Body of pancreas (tissue), 4 donors: ENCODE measurements at regions not wholly inside any gene's neighbourhood (a gene's known extent, or its start where the extent isn't known, plus 50 kb on each side); places are given as distances from the start of the nearest gene placed in this dataset.

Source experiments
- ATAC-seq: fragments of 150-250 bp; one replicate; pipeline ENCODE4 v1.9.1; 2016
- DNase-seq, 4 donors: peaks; one replicate each; pipeline ENCODE4 v3.0.0-alpha.2; 2019
- H3K27ac ChIP-seq, 4 donors: fragments of 200-600 bp; sonication (generic); 1 replicate in 3 of 4; 2 replicates in 1 of 4; pipeline versions ENCODE4 v1.5.1 to v1.6.1; 2016 to 2019; ENCODE audit warnings: mild to moderate bottlenecking in 1 of 4, mixed read lengths in 1 of 4, moderate library complexity in 1 of 4
- H3K27me3 ChIP-seq, 2 donors: fragments of 200-600 bp; sonication (generic); one replicate each; pipeline ENCODE4 v1.6.0; 2016; ENCODE audit warnings: mild to moderate bottlenecking in 1 of 2
- H3K36me3 ChIP-seq, 2 donors: fragments of 200-600 bp; sonication (generic); replicated peaks in 1 of 2; 2 replicates each; pipeline ENCODE4 v1.5.1; 2016; ENCODE audit warnings: low read depth in 2 of 2; ENCODE audit not compliant: insufficient read depth in 1 of 2
- H3K4me1 ChIP-seq: fragments of 200-600 bp; sonication (generic); one replicate; pipeline ENCODE4 v1.6.0; 2016
- H3K4me3 ChIP-seq, 2 donors: fragments of 200-600 bp; sonication (generic); 1 replicate in 1 of 2; 2 replicates in 1 of 2; pipeline ENCODE4 v1.5.1; 2016 to 2019
- H3K9me3 ChIP-seq, 3 donors: fragments of 200-600 bp; sonication (generic); 1 replicate in 2 of 3; 2 replicates in 1 of 3; pipeline ENCODE4 v1.5.1; 2016
- CTCF ChIP-seq, 7 experiments: fragments of 450-650 bp in 4 of 7; fragments of 200-600 bp in 3 of 7; sonication (generic) in 3 of 7; IDR thresholded peaks; one replicate each; pipeline ENCODE4 v1.5.1; 2016 to 2019; ENCODE audit warnings: antibody characterized with exemption in 7 of 7
- POLR2A ChIP-seq, 3 donors: fragments of 450-650 bp; IDR thresholded peaks; one replicate each; pipeline ENCODE4 v1.6.1; 2016; ENCODE audit warnings: antibody characterized with exemption in 3 of 3, mild to moderate bottlenecking in 2 of 3
- WGBS, 2 donors: methylation state at CpG; one replicate each; pipeline ENCODE4 v1.1.5; 2017; 5-methylcytosine and 5-hydroxymethylcytosine counted together
- intact Hi-C: fragments of 100-400 bp; cut with DNase I; formaldehyde crosslinking; loops from one replicate; pipeline ENCODE4 v1.15.1; 2023

- whole genome bisulfite sequencing, 2 donors = 82 to 87% methylated on average over 3 to 5 of the region's 5 CpGs
- H3K27ac ChIP-seq = no peak overlapping the region
- ATAC-seq (no peak), DNase-seq (no peak)
- no peak for TF ChIP-seq CTCF (IDR thresholded peaks at IDR 0.05)
- no peak for TF ChIP-seq POLR2A (IDR thresholded peaks at IDR 0.05)
- no peak overlapping the region for H3K4me3 ChIP-seq
- H3K27me3 ChIP-seq = no peaks in the 10 kb centered on the region
- peaks cover 0 to 2% of the 10 kb centered on the region in 2 donors for H3K36me3 ChIP-seq
- no peaks in the 10 kb centered on the region for H3K9me3 ChIP-seq
- intact Hi-C loops = no loop called here
- H3K4me1 ChIP-seq = peaks cover 4% of the 10 kb centered on the region
Measured at GRCh38 chr11:70892889-70893288, 359.5 kb downstream of the SHANK2 start.

DNA sequence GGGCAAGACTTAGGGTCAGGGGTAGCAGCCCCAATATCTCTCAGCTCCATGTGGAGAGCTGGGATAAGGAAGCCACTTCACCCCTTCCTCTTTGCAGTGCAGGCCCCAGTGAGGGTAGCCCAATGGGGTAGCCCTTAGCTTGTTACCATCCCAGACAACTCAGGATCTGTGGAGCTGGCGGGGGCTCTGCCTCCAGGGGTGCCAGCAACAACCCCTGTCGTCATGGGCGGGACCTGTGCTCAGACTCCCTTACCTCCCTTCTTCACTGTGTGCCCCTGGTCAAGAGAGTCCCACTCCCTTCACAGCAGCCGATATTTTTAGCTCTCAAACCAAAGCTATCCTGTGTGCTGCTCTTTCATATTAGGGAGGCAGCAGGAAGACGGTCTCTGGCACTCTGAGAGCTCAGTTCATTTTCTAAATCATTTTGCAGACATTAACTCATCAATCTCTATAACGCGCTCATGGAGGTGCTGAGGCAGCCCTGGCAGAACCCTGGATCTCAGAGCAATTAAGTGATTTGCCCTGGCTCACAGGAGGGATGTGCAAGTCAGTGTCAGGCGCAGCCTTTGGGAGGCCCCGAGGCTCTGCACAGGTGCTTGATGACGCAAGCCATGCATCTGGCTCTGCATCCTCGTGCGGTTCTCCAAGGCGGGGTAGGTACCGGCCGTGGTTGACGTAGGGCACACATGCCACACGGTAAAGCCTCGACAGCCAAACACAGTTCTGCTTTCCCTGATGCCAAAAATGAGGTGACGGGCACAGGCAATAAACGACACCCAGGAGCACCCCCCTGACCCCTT is 357.6 kb downstream of the SHANK2 start:
- TF ChIP-seq CTCF (IDR thresholded peaks at IDR 0.05) (no peak), POLR2A (IDR thresholded peaks at IDR 0.05) (no peak)
- Histone ChIP-seq H3K9me3 (no peaks in the 10 kb centered on the region), H3K4me3 (no peak overlapping the region), H3K36me3 (no peaks in the 10 kb centered on the region), H3K27me3 (no peaks in the 10 kb centered on the region), H3K27ac (no peak overlapping the region), H3K4me1 (peaks cover 4% of the 10 kb centered on the region)
- intact Hi-C loops = no loop called here
- WGBS, 2 donors = 87 to 88% methylated on average over 20 of the region's 20 CpGs
- ATAC-seq (no peak), DNase-seq (no peak)

DNA sequence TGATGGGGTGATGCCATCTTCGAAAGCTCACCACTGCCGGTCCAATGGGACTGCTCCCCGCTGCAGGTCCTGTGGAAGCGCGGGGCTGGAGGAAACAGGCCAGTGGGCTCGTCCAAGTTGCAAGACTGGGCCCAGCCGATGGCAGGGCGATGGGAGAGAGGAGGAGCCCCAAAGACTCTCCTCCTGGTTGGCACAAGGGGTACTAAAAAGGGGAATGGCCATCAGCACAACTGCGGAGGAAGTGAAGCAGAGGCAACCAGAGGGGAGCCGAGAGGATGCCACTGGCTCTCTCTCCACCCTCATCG is 357.1 kb downstream of the SHANK2 start:
- Histone ChIP-seq H3K9me3 (no peaks in the 10 kb centered on the region), H3K4me1 (peaks cover 4% of the 10 kb centered on the region), H3K27me3 (no peaks in the 10 kb centered on the region), H3K36me3 (no peaks in the 10 kb centered on the region), H3K4me3 (no peak overlapping the region), H3K27ac (no peak overlapping the region)
- WGBS, 2 donors = 92 to 97% methylated on average over 11 of the region's 11 CpGs
- ATAC-seq (no peak), DNase-seq (no peak)
- intact Hi-C loops = no loop called here
- TF ChIP-seq CTCF (IDR thresholded peaks at IDR 0.05) (no peak), POLR2A (IDR thresholded peaks at IDR 0.05) (no peak)

- 96 to 100% methylated on average over 1 of the region's 1 CpG for WGBS, 2 donors
- intact Hi-C loops = no loop called here
- ATAC-seq = no peak
- no peaks in the 10 kb centered on the region for H3K27me3 ChIP-seq
- TF ChIP-seq CTCF (IDR thresholded peaks at IDR 0.05) = no peak
- TF ChIP-seq POLR2A (IDR thresholded peaks at IDR 0.05) = no peak
- H3K4me1 ChIP-seq = peaks cover 3% of the 10 kb centered on the region
- no peak overlapping the region for H3K4me3 ChIP-seq
- no peaks in the 10 kb centered on the region for H3K36me3 ChIP-seq
- H3K9me3 ChIP-seq = no peaks in the 10 kb centered on the region
- H3K27ac ChIP-seq = no peak overlapping the region
- no peak for DNase-seq
Measured at GRCh38 chr11:70897429-70897828, 354.9 kb downstream of the SHANK2 start.

GRCh38 chr11:70899616-70900015 is 352.8 kb downstream of the SHANK2 start:
- H3K4me1 ChIP-seq = peaks cover 3% of the 10 kb centered on the region
- 96 to 100% methylated on average over 4 to 6 of the region's 6 CpGs for WGBS, 2 donors
- no peak for DNase-seq
- no peak for ATAC-seq
- H3K27me3 ChIP-seq = no peaks in the 10 kb centered on the region
- no peak overlapping the region for H3K27ac ChIP-seq
- H3K9me3 ChIP-seq = no peaks in the 10 kb centered on the region
- no peak overlapping the region for H3K4me3 ChIP-seq
- TF ChIP-seq CTCF (IDR thresholded peaks at IDR 0.05) = no peak
- no peak for TF ChIP-seq POLR2A (IDR thresholded peaks at IDR 0.05)
- H3K36me3 ChIP-seq = no peaks in the 10 kb centered on the region
- intact Hi-C loops = no loop called here
